C4-2B (cell line): ENCODE measurements at regions not wholly inside any gene's neighbourhood (a gene's known extent, or its start where the extent isn't known, plus 50 kb on each side); places are given as distances from the start of the nearest gene placed in this dataset.

Experiments used
- H3K27ac ChIP-seq: fragments of 450-650 bp; 2 replicates; pipeline ENCODE4 v1.5.1; 2017
- CTCF ChIP-seq: fragments of 450-650 bp; conservative IDR thresholded peaks from 2 replicates; pipeline ENCODE4 v1.5.1; 2017; ENCODE audit warnings: mild to moderate bottlenecking
- ZFX ChIP-seq: fragments of 450-650 bp; IDR thresholded peaks from 2 replicates; pipeline ENCODE4 v1.6.1; 2017

- H3K27ac ChIP-seq = no peak overlapping the region
- TF ChIP-seq ZFX = no peak
- TF ChIP-seq CTCF = no peak
These were observed 784.1 kb downstream of the UQCRFS1 start for GRCh38 chr19:28428663-28429348.

- no peak for TF ChIP-seq ZFX
- no peak for TF ChIP-seq CTCF
- H3K27ac ChIP-seq = no peak overlapping the region
These were observed 785.4 kb downstream of the UQCRFS1 start for GRCh38 chr19:28427376-28428083.

GRCh38 chr19:28426730-28427225, 786.2 kb downstream of the UQCRFS1 start:
- no peak for TF ChIP-seq CTCF
- TF ChIP-seq ZFX = no peak
- H3K27ac ChIP-seq = no peak overlapping the region

- H3K27ac ChIP-seq = no peak overlapping the region
- TF ChIP-seq CTCF (no peak), ZFX (no peak)
These were observed 786.7 kb downstream of the UQCRFS1 start for GRCh38 chr19:28426110-28426729.

- H3K27ac ChIP-seq = no peak overlapping the region
- TF ChIP-seq CTCF (no peak), ZFX (no peak)
These were observed 787.7 kb downstream of the UQCRFS1 start for GRCh38 chr19:28425046-28425931.

GRCh38 chr19:28424662-28425045, 788.3 kb downstream of the UQCRFS1 start:
- no peak overlapping the region for H3K27ac ChIP-seq
- TF ChIP-seq ZFX (no peak), CTCF (no peak)
